ENCODE measurements at regions not wholly inside any gene's neighbourhood (a gene's known extent, or its start where the extent isn't known, plus 50 kb on each side); places are given as distances from the start of the nearest gene placed in this dataset.
A peak's percentile ranks its signal among the peaks of the same experiment; 100 is the strongest.
"Not testable (repeated sequence)": the region's sequence is repeated elsewhere in the genome, so short reads cannot be mapped to it uniquely, and the experiment has no call there.

DNA sequence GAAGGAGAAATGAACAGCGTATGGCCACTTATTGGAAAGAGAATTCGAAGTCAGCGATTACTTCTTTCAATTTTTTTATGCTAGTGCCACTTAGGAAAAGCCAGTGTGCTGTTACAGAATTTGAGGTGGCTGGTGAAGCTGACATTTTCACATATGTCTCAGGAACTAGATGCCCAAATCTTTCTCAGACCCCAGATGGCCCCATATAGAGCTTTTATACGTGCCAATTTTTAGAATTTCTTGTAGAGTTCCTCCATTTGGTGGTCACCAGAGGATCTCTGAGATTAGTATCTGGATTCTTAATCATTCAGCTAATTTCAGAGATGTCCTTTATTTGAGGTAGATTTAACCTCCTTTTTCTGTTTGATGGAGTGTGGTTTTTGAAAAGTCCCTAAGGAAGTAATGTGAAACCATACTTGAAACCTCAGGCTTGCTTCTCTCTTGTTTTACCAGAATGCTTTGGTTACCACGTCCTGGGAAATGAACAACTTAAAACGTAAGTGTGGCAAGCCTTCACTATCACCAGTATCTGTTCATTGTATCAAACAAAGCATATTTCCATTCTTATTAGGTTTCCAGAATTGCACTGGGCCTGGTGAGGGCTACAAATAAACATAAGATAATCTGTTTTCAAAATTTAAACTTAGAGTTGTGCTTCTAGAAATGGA is 102.2 kb upstream of the IKBKE start:
- not testable (repeated sequence) for H3K9me3 ChIP-seq (ENCODE audit: control insufficient read depth, insufficient read depth, low read depth, low read length); H3K27me3 ChIP-seq (ENCODE audit: control insufficient read depth, insufficient read depth, low read length); DNase-seq (ENCODE audit: low read depth in 2 of 2); H3K36me3 ChIP-seq (ENCODE audit: control insufficient read depth, insufficient read depth, low read length); H3K79me2 ChIP-seq (ENCODE audit: control insufficient read depth, insufficient read depth, low read length); H3K4me1 ChIP-seq (ENCODE audit: control insufficient read depth, extremely low read depth, insufficient read depth, low read length); H3K4me3 ChIP-seq (replicated peaks in 1 of 4; ENCODE audit: control extremely low read depth in 1 of 4, insufficient read depth in 1 of 4, low read depth in 3 of 4, low read length in 4 of 4); H3K9ac ChIP-seq (ENCODE audit: insufficient read depth, low read length); H2AFZ ChIP-seq (ENCODE audit: low read length); H3K27ac ChIP-seq (ENCODE audit: insufficient read depth, low read length); H3K4me2 ChIP-seq (ENCODE audit: extremely low read depth, insufficient read depth, low read length); H4K20me1 ChIP-seq (ENCODE audit: control insufficient read depth, extremely low read depth, insufficient read depth, low read length)

DNA sequence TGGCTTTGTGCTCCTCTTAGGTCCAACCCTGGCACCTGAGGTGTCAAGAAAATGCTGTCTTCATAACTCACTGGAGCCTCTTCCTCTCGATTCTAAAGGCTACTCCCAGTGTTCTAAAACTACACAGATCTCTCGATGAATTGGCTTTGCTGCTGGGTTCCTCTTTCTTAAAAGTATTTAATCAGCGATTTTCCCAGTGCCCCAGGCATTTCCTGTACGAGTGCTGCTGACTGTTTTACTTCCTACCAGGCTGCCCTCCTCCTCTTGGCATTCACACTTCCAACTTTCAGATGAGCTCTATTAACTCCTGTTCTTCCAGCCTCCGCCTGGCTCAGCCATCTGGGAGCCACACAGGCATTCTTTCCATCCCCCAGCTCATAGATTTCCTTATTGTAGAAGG is 95.6 kb upstream of the IKBKE start:
- not testable (repeated sequence) for H2AFZ ChIP-seq (ENCODE audit: low read length); H3K9ac ChIP-seq (ENCODE audit: insufficient read depth, low read length); H3K27me3 ChIP-seq (ENCODE audit: control insufficient read depth, insufficient read depth, low read length); H3K36me3 ChIP-seq (ENCODE audit: control insufficient read depth, insufficient read depth, low read length); H3K27ac ChIP-seq (ENCODE audit: insufficient read depth, low read length); H3K4me1 ChIP-seq (ENCODE audit: control insufficient read depth, extremely low read depth, insufficient read depth, low read length); H4K20me1 ChIP-seq (ENCODE audit: control insufficient read depth, extremely low read depth, insufficient read depth, low read length); H3K4me3 ChIP-seq (replicated peaks in 1 of 4; ENCODE audit: control extremely low read depth in 1 of 4, insufficient read depth in 1 of 4, low read depth in 3 of 4, low read length in 4 of 4); H3K79me2 ChIP-seq (ENCODE audit: control insufficient read depth, insufficient read depth, low read length); DNase-seq (ENCODE audit: low read depth in 2 of 2); H3K9me3 ChIP-seq (ENCODE audit: control insufficient read depth, insufficient read depth, low read depth, low read length); H3K4me2 ChIP-seq (ENCODE audit: extremely low read depth, insufficient read depth, low read length)

GRCh38 chr1:206375552-206375951 is 94.7 kb upstream of the IKBKE start:
- not testable (repeated sequence) for H3K27me3 ChIP-seq (ENCODE audit: control insufficient read depth, insufficient read depth, low read length); H3K4me1 ChIP-seq (ENCODE audit: control insufficient read depth, extremely low read depth, insufficient read depth, low read length); H4K20me1 ChIP-seq (ENCODE audit: control insufficient read depth, extremely low read depth, insufficient read depth, low read length); H3K4me3 ChIP-seq (replicated peaks in 1 of 4; ENCODE audit: control extremely low read depth in 1 of 4, insufficient read depth in 1 of 4, low read depth in 3 of 4, low read length in 4 of 4); H3K9ac ChIP-seq (ENCODE audit: insufficient read depth, low read length); DNase-seq (ENCODE audit: low read depth in 2 of 2); H3K36me3 ChIP-seq (ENCODE audit: control insufficient read depth, insufficient read depth, low read length); H3K79me2 ChIP-seq (ENCODE audit: control insufficient read depth, insufficient read depth, low read length); H2AFZ ChIP-seq (ENCODE audit: low read length); H3K9me3 ChIP-seq (ENCODE audit: control insufficient read depth, insufficient read depth, low read depth, low read length); H3K4me2 ChIP-seq (ENCODE audit: extremely low read depth, insufficient read depth, low read length); H3K27ac ChIP-seq (ENCODE audit: insufficient read depth, low read length)

DNA sequence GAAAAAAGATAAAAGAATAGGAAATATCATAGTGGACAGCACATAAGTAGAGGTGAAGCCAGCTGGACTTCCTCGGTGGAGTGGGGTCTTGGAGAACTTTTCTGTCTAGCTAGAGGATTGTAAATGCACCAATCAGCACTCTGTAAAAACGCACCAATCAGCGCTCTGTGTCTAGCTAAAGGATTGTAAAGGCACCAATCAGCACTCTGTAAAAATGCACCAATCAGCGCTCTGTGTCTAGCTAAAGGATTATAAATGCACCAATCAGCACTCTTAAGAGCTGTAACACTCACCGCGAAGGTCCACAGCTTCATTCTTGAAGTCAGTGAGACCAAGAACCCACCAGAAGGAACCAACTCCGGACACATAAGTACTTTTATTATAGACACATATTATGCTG is 91.8 kb upstream of the IKBKE start:
- not testable (repeated sequence) for H3K36me3 ChIP-seq (ENCODE audit: control insufficient read depth, insufficient read depth, low read length); H3K9ac ChIP-seq (ENCODE audit: insufficient read depth, low read length); H2AFZ ChIP-seq (ENCODE audit: low read length); H3K79me2 ChIP-seq (ENCODE audit: control insufficient read depth, insufficient read depth, low read length); H3K4me1 ChIP-seq (ENCODE audit: control insufficient read depth, extremely low read depth, insufficient read depth, low read length); DNase-seq (ENCODE audit: low read depth in 2 of 2); H3K4me3 ChIP-seq (replicated peaks in 1 of 4; ENCODE audit: control extremely low read depth in 1 of 4, insufficient read depth in 1 of 4, low read depth in 3 of 4, low read length in 4 of 4); H3K9me3 ChIP-seq (ENCODE audit: control insufficient read depth, insufficient read depth, low read depth, low read length); H3K4me2 ChIP-seq (ENCODE audit: extremely low read depth, insufficient read depth, low read length); H3K27ac ChIP-seq (ENCODE audit: insufficient read depth, low read length); H4K20me1 ChIP-seq (ENCODE audit: control insufficient read depth, extremely low read depth, insufficient read depth, low read length); H3K27me3 ChIP-seq (ENCODE audit: control insufficient read depth, insufficient read depth, low read length)

- H3K9me3 ChIP-seq (ENCODE audit: control insufficient read depth, insufficient read depth, low read depth, low read length); DNase-seq (ENCODE audit: low read depth in 2 of 2); H3K79me2 ChIP-seq (ENCODE audit: control insufficient read depth, insufficient read depth, low read length): not testable (repeated sequence)
Observed at GRCh38 chr1:206379245-206379644, 91.0 kb upstream of the IKBKE start.

DNA sequence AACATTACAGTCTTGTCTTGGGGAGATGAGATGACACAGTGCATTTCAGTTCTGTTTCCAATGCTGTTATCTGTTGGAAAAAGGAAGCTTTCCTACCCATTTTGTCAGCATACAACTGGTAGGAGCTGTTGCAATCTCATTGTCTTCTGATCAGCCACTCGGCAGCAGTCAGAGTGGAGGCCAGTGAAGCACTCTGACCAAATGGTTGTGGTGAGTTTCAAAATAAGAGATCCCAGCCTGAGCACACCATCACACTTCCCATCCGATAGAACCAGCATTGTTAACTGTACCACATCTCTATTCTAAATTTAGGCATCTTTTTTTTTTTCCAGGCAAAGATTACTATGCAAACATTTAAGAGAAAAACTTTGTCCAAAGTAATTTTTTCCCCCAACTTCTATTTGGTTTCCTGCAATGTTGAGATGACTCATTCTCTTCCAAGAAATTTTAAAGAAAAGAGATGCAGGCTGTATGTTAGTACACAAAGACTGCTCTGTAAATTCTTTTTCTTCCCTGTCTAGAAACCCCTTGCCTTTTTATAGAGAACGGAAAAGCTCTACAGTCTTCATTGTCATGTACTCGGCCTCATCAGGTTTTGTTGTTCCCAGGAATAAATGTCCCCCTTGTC is 90.0 kb upstream of the IKBKE start:
- H2AFZ ChIP-seq (ENCODE audit: low read length); H4K20me1 ChIP-seq (ENCODE audit: control insufficient read depth, extremely low read depth, insufficient read depth, low read length); H3K36me3 ChIP-seq (ENCODE audit: control insufficient read depth, insufficient read depth, low read length); H3K79me2 ChIP-seq (ENCODE audit: control insufficient read depth, insufficient read depth, low read length); H3K4me1 ChIP-seq (ENCODE audit: control insufficient read depth, extremely low read depth, insufficient read depth, low read length); H3K27ac ChIP-seq (ENCODE audit: insufficient read depth, low read length); H3K9me3 ChIP-seq (ENCODE audit: control insufficient read depth, insufficient read depth, low read depth, low read length); H3K27me3 ChIP-seq (ENCODE audit: control insufficient read depth, insufficient read depth, low read length); H3K9ac ChIP-seq (ENCODE audit: insufficient read depth, low read length); H3K4me2 ChIP-seq (ENCODE audit: extremely low read depth, insufficient read depth, low read length); H3K4me3 ChIP-seq (replicated peaks in 1 of 4; ENCODE audit: control extremely low read depth in 1 of 4, insufficient read depth in 1 of 4, low read depth in 3 of 4, low read length in 4 of 4): not testable (repeated sequence)
- peak; percentile 66 to 67 for DNase-seq (ENCODE audit: low read depth in 2 of 2)

More at GRCh38 chr1:206379245-206379644, 91.0 kb upstream of the IKBKE start:
- H3K4me1 ChIP-seq (ENCODE audit: control insufficient read depth, extremely low read depth, insufficient read depth, low read length); H2AFZ ChIP-seq (ENCODE audit: low read length); H3K27me3 ChIP-seq (ENCODE audit: control insufficient read depth, insufficient read depth, low read length); H3K9ac ChIP-seq (ENCODE audit: insufficient read depth, low read length); H3K36me3 ChIP-seq (ENCODE audit: control insufficient read depth, insufficient read depth, low read length); H4K20me1 ChIP-seq (ENCODE audit: control insufficient read depth, extremely low read depth, insufficient read depth, low read length); H3K27ac ChIP-seq (ENCODE audit: insufficient read depth, low read length); H3K4me3 ChIP-seq (replicated peaks in 1 of 4; ENCODE audit: control extremely low read depth in 1 of 4, insufficient read depth in 1 of 4, low read depth in 3 of 4, low read length in 4 of 4); H3K4me2 ChIP-seq (ENCODE audit: extremely low read depth, insufficient read depth, low read length): not testable (repeated sequence)
